ENCODE measurements at regions not wholly inside any gene's neighbourhood (a gene's known extent, or its start where the extent isn't known, plus 50 kb on each side); places are given as distances from the start of the nearest gene placed in this dataset.

- H3K27ac ChIP-seq (ENCODE audit: low read depth in 1 of 2, low read length in 1 of 2) = no peak overlapping the region
- H3K9me3 ChIP-seq (ENCODE audit: control insufficient read depth in 2 of 2, insufficient read depth in 1 of 2, low read length in 1 of 2) = no peaks in the 10 kb centered on the region
- no peaks in the 10 kb centered on the region for H3K27me3 ChIP-seq (ENCODE audit: control insufficient read depth in 2 of 2, insufficient read depth in 1 of 2, low read length in 1 of 2)
- no peak for DNase-seq (ENCODE audit: low read depth in 6 of 9, low spot score in 9 of 9)
- H3K36me3 ChIP-seq (ENCODE audit: control insufficient read depth in 2 of 2, insufficient read depth in 2 of 2, low read length in 1 of 2) = no peaks in the 10 kb centered on the region
- H3K4me1 ChIP-seq (ENCODE audit: control insufficient read depth in 2 of 2, insufficient read depth in 2 of 2, low read length in 2 of 2) = no peaks in the 10 kb centered on the region
- H3K4me3 ChIP-seq (ENCODE audit: low read length in 2 of 2) = no peak overlapping the region
These were observed 75.3 kb upstream of the USP38 start for GRCh38 chr4:143109376-143109775.

- no peak overlapping the region for H3K4me3 ChIP-seq (ENCODE audit: low read length in 2 of 2)
- H3K27ac ChIP-seq (ENCODE audit: low read depth in 1 of 2, low read length in 1 of 2) = no peak overlapping the region
- no peaks in the 10 kb centered on the region for H3K36me3 ChIP-seq (ENCODE audit: control insufficient read depth in 2 of 2, insufficient read depth in 2 of 2, low read length in 1 of 2)
- H3K27me3 ChIP-seq (ENCODE audit: control insufficient read depth in 2 of 2, insufficient read depth in 1 of 2, low read length in 1 of 2) = no peaks in the 10 kb centered on the region
- WGBS = 96% methylated on average over 1 of the region's 1 CpG
- no peaks in the 10 kb centered on the region for H3K9me3 ChIP-seq (ENCODE audit: control insufficient read depth in 2 of 2, insufficient read depth in 1 of 2, low read length in 1 of 2)
- no peak for DNase-seq (ENCODE audit: low read depth in 6 of 9, low spot score in 9 of 9)
- H3K4me1 ChIP-seq (ENCODE audit: control insufficient read depth in 2 of 2, insufficient read depth in 2 of 2, low read length in 2 of 2) = no peaks in the 10 kb centered on the region
These were observed 66.1 kb upstream of the USP38 start for GRCh38 chr4:143118663-143119062.

GRCh38 chr4:143127621-143128020 lies 57.1 kb upstream of the USP38 start:
- Histone ChIP-seq H3K4me3 (ENCODE audit: low read length in 2 of 2) (no peak overlapping the region), H3K36me3 (ENCODE audit: control insufficient read depth in 2 of 2, insufficient read depth in 2 of 2, low read length in 1 of 2) (no peaks in the 10 kb centered on the region), H3K27me3 (ENCODE audit: control insufficient read depth in 2 of 2, insufficient read depth in 1 of 2, low read length in 1 of 2) (no peaks in the 10 kb centered on the region), H3K27ac (ENCODE audit: low read depth in 1 of 2, low read length in 1 of 2) (no peak overlapping the region), H3K9me3 (ENCODE audit: control insufficient read depth in 2 of 2, insufficient read depth in 1 of 2, low read length in 1 of 2) (no peaks in the 10 kb centered on the region), H3K4me1 (ENCODE audit: control insufficient read depth in 2 of 2, insufficient read depth in 2 of 2, low read length in 2 of 2) (no peaks in the 10 kb centered on the region)
- DNase-seq (ENCODE audit: low read depth in 6 of 9, low spot score in 9 of 9) = no peak

GRCh38 chr4:143133977-143134376 lies 50.7 kb upstream of the USP38 start:
- 0% methylated on average over 1 of the region's 1 CpG for WGBS
- Histone ChIP-seq H3K4me1 (ENCODE audit: control insufficient read depth in 2 of 2, insufficient read depth in 2 of 2, low read length in 2 of 2) (no peaks in the 10 kb centered on the region), H3K9me3 (ENCODE audit: control insufficient read depth in 2 of 2, insufficient read depth in 1 of 2, low read length in 1 of 2) (no peaks in the 10 kb centered on the region), H3K27ac (ENCODE audit: low read depth in 1 of 2, low read length in 1 of 2) (no peak overlapping the region), H3K4me3 (ENCODE audit: low read length in 2 of 2) (no peak overlapping the region), H3K27me3 (ENCODE audit: control insufficient read depth in 2 of 2, insufficient read depth in 1 of 2, low read length in 1 of 2) (no peaks in the 10 kb centered on the region), H3K36me3 (ENCODE audit: control insufficient read depth in 2 of 2, insufficient read depth in 2 of 2, low read length in 1 of 2) (no peaks in the 10 kb centered on the region)
- no peak for DNase-seq (ENCODE audit: low read depth in 6 of 9, low spot score in 9 of 9)
